ENCODE measurements at regions not wholly inside any gene's neighbourhood (a gene's known extent, or its start where the extent isn't known, plus 50 kb on each side); places are given as distances from the start of the nearest gene placed in this dataset.

DNA sequence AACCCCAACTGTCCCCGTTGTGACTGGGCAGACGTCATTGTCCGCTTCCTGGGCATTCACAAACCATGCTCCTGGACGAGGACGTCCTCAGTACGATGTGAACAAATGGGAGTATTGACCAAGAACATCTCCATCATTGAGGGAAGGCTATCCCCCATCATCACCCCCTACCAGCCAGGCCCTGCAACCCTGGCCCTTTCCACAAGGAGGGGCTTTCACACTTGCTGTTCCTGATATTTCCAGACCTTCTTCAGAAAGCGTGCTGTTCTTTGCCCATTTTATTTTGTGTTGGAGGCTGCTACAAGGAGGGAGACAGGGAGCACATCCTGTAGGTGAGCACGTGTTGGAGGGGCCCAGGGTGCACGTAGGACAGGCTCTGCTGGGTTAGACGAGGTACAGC lies 277.0 kb upstream of the LRRC3B start:
- DNase-seq (ENCODE audit: extremely low read depth, low read depth, low spot score): no peak

DNA sequence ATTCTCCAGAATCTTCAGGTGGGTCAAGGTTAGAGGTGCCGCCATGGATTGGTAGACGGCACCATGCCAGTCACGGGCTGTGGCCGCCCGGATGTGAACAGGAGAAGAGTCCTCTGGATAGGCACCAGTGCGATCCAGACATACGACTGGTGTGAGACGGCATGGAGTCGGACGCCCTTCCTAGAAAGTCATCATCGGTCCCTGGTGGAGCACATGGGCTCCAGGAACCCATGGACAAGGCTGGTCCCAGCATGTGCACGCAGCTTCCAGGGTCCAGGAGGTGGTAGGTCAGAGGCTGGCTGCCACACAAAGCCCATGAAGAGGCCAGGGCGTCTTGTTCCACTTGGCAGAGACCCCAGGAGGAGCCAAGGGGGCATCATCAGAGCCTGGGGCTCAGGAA lies 276.1 kb upstream of the LRRC3B start:
- no peak for DNase-seq (ENCODE audit: extremely low read depth, low read depth, low spot score)

DNA sequence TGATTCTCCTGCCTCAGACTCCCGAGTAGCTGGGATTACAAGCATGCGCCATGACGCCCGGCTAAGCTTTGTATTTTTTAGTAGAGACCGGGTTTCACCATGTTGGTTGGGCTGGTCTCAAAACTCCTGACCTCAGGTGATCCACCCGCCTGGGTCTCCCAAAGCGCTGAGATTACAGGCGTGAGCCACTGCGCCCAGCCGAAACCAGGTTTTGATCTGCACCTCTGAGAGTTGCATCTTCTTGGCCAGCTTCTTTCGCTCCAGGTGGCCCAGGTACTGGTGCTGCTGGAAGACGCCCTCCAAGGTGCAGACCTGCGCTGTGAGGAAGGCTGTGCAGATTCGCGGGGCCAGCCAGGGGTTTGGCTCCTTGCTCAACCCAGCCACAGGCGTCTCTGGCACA lies 275.4 kb upstream of the LRRC3B start:
- DNase-seq (ENCODE audit: extremely low read depth, low read depth, low spot score): no peak

DNA sequence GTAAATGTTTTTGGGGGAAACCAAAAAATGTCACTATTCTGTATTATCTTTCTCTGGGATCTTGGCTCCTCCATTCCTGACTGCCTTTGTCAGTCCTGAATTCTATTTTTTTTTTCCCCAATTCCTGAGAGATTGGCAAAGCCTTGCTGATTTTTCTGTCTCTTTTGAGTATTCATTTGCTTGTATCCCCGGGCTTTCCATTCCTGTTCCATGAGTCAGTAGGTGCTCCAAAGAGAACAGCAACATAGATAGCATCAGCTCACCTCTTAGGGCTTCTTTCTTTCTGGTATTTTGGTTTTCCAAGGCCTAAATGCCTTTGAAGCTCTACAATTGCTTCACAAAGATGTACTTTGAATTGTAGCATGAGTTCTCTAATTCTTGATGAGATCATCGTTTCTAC lies 271.7 kb upstream of the LRRC3B start:
- DNase-seq (ENCODE audit: extremely low read depth, low read depth, low spot score): no peak

DNA sequence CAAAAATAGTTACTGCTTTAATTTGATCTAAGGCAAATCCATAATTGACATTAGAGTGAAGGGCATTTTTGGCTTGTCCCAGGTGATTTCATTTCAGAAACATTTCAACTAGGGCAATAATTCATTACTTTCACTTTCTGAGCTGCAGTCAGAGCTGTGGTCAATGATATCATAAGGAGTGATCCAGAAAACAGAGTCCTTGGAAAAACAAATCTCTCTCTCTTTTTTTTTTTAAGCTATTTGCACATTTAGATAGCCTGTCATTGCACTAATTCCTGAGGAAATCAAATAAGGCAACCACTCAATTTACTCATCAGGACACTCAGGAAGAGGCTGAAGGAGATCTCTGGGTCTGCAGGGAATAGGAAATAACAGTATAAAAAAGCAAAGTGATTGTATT lies 269.5 kb upstream of the LRRC3B start:
- DNase-seq (ENCODE audit: extremely low read depth, low read depth, low spot score): no peak

DNA sequence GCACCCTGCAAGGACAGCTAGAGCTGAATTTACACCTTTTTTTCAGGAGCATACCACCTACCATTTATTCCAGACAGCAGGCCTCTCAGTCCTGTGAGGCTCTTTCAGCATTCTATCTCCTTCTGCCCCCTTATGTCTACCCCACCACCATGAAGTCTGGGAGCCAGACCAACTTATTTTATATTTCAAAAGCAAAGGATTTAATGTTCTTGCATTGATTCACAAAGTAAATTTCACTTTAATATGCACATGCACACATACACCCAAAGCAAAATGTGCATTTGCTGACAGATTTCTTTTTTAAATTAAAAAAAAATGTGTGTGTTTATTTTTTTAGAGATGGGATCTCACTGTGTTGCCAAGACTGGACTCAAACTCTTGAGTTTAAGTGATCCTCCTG lies 264.2 kb upstream of the LRRC3B start:
- no peak for DNase-seq (ENCODE audit: extremely low read depth, low read depth, low spot score)

DNA sequence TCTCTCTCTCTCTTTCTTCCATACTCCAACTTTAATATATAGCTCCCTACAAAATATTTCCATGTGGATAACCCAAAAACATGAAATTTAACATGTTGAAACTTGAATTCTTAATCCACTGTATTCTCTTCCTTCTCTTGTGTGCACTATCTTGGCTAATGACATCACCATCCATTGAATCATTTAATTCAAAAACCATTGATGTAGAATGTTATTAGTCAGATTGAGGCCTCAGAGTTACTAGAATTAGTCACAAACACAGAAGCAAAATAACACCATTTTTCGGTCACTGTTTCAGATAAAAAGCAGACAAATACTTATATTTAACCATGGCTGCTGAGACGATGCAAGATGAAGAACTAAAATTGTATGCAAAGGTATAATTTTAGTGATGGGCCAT lies 256.9 kb upstream of the LRRC3B start:
- no peak for DNase-seq (ENCODE audit: extremely low read depth, low read depth, low spot score)

DNA sequence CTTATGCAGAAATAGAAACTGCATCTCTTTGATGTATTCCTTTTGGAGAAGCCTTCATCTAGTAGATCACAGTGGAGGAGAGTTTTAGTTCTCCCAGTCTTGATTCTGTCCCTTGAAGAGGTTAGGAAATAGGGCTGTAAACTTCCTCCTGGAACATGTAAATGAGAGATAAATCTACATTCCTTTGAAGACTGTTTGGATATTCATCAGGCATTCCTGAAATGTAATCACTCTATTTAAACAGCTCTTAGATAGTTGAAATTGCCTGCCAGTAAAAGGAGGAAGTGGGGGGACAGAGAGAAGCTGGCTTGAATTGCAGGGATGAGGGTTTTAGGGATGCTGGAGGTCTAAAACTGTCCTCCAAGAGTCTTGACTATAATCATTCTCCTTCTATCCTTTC lies 254.3 kb upstream of the LRRC3B start:
- DNase-seq (ENCODE audit: extremely low read depth, low read depth, low spot score): no peak

DNA sequence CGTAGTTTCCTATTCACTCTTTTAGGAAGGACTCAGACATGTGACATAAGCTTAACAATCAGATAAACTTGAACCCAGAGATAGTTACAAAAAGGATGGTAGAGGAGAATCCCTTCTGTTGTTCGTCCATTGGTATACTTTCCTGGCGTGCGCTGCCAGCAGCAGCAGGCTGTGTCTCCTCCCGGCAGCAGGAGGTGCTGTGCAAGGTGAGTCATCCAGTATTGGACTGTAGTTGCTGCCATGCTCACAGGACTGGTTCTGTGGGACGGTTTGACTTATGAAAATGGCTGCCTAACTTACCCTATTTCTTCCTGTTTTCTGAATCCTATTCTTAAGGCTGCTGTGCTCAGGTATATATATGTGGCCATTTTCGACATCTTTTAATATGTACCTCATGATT lies 253.4 kb upstream of the LRRC3B start:
- no peak for DNase-seq (ENCODE audit: extremely low read depth, low read depth, low spot score)

DNA sequence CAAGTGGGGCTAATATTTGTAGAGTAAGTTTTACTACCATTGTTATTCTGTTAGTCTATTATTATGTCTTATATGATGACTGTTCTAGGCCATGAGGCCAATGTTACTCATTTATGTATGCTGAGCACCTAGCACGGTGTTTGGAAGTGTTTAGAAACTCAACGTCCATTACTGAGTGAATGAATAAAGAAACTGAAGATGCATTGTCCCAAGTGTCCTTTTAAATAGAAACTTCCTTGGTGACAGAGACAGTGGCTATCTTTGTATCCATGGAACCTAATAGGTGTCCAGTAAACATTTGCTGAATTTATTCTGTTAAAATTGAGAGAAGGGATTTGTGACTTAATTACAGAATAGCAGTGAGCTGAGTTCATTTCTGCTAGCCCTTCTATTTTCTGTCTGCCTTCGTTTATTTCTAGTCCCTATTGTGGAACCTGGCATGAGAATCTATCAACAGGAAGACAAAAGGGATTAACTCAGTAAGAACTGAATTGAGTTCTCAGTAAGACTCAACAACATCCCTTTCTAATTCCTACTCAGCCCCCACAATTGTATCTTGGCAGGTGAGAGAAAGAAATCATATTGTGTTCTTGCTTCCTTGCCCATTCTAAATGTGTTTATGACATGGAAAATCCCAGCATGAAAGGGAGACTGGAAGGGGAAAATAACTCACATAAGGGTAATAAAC lies 246.6 kb upstream of the LRRC3B start:
- no peak for DNase-seq (ENCODE audit: extremely low read depth, low read depth, low spot score)

DNA sequence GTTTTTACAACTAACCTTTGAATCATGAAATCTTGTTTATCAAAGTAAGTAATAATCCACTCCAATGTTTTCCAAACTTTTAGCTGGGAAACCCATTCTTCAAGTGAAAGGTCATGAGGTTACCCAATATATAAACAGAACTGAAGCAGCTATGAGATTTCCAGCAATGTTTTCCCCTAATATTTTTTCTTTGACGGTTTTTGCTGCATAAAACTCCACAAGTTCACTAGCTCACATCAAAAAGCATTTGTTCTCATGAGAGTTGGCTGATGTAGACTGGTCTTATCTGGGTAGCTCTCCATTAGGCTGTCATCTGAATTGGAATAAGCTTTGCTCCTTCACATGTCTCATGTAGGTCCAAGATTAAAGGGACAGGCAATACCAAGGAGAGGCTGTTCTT lies 241.2 kb upstream of the LRRC3B start:
- DNase-seq (ENCODE audit: extremely low read depth, low read depth, low spot score): no peak

DNA sequence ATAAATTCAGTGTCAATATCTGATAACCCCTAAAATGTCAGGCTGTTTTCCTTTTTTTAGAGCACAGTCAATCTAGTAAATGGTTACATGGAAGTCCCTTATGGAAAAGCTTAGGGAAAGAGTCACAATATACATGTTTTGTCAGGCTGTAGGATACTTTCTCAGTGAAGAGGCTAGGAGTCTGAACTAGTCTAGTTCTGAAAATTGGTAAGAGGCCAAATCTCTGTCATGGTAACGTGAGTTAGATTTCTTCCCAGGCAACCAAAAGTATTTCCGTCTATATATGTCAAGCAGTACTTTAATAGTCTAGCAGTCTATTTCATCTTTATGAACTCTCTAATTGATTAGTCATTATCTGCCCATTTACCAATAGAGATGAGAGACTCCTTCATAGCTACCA lies 215.9 kb upstream of the LRRC3B start:
- no peak for DNase-seq (ENCODE audit: extremely low read depth, low read depth, low spot score)

DNA sequence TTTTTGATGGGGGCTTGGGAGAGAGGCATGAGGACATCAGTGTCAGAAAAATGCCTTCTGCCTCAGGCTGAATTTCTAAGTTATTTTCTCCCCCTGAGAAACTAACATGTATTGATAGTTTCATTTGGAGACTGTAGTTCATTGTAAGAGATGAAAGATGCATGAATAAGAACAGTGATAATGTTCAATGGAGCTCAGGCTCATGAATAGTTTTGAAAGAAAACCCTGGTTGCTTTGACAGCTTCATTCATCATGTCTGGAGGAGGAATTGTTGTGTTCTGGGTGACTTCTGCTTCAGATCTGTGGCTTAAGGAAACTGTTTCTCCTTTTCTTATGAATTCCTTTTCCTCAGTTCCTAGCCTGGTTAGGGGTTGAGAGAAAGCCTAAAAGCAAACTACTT lies 204.0 kb upstream of the LRRC3B start:
- no peak for DNase-seq (ENCODE audit: extremely low read depth, low read depth, low spot score)

DNA sequence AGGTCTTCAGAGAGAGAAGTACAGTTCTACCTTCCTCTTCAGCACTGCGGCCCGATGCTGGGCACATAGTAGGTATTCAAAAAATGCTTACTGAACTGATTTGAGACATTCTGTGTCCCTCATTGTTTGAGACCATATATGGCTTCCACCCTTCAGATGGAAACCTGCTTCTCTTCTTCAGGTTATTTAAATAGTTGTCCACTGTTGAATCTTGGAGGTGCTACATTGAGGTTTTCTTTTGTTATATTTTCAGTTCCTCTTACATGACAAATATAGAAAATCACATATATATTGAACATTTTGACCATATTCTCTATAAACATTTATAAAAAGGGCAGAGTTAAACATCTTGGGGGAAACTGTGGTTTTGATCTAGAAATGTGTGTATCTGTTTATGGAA lies 200.2 kb upstream of the LRRC3B start:
- no peak for DNase-seq (ENCODE audit: extremely low read depth, low read depth, low spot score)

DNA sequence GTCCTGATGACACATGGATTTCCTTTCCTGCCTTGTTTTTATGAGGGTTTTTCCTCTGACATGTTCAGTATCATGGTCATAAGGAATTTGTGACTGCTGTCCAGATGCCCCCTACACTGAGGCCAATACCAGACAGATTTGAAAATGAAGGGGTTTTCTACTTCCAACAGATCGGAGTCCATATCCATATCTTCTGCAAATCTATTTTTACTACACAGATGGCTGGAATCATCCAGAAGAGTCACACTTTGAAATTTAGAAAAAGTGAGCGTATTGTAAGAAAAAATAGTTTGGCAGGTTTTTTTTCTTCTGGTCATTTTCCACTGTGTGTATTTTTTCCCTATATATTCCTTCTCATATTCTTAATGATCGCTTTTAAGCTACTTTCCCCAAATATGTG lies 197.5 kb upstream of the LRRC3B start:
- no peak for DNase-seq (ENCODE audit: extremely low read depth, low read depth, low spot score)

DNA sequence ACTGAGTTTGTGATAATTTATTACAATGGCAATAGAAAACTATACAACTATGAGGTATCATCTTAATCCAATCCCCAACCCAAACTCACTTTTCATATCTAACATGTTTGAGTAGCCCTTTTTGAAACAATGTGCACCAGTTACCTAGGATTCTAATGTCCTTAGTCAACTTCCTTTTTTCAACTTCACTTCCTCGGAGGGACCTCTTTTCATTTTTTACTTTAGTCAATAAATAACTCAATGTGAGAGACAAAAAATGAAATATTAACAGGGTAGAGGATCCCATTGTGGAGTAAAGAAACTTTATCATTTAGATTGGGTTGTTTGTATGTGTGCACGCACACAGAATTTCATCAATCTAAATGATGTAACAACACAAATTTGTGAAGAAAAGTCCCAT lies 193.6 kb upstream of the LRRC3B start:
- no peak for DNase-seq (ENCODE audit: extremely low read depth, low read depth, low spot score)

DNA sequence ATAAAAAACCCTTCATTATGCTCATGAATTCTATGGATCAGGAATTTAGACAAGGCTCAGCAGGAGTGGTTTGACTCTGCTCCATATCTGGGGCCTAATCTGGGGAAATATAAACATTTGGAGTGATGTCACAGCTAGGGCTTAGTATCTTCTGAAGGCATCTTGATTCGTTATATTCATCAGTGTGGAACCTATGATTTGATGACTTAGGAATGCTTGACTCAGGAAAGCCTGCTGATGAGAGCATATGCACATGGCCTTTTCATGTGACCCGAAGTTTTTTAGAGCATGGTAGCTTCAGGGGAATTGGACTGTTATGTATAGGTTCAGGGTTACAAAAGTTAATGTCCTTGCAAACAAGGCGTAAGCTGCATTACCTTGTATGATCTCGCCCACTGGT lies 184.9 kb upstream of the LRRC3B start:
- no peak for DNase-seq (ENCODE audit: extremely low read depth, low read depth, low spot score)

DNA sequence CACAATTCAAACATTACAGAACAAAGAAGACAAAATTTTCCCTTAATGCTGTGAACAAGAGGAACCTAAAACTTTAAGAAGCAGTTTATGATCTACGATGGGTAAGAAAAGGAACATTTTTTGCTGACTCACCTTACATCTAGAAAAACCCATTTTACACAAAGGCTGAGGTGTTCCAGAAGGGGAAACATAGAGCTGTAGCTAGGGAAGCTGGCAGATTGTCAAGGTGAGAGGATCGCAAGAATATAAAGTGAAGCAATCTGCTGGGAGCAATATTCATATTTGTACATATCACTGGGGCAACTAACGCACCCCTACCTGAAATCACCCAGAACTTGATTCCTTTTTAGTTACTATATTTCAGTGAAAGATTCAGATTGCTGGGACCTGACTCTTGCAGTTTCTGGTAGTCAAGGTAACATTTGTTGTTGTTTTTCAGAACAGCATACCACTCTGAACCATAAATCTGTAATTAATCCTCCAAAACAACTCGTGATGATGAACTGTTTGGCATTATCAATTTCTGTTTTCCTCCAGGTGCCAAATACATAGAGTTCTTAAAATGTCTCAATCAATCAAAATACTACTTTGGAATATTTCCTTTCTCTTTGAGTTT lies 184.1 kb upstream of the LRRC3B start:
- DNase-seq (ENCODE audit: extremely low read depth, low read depth, low spot score): no peak

DNA sequence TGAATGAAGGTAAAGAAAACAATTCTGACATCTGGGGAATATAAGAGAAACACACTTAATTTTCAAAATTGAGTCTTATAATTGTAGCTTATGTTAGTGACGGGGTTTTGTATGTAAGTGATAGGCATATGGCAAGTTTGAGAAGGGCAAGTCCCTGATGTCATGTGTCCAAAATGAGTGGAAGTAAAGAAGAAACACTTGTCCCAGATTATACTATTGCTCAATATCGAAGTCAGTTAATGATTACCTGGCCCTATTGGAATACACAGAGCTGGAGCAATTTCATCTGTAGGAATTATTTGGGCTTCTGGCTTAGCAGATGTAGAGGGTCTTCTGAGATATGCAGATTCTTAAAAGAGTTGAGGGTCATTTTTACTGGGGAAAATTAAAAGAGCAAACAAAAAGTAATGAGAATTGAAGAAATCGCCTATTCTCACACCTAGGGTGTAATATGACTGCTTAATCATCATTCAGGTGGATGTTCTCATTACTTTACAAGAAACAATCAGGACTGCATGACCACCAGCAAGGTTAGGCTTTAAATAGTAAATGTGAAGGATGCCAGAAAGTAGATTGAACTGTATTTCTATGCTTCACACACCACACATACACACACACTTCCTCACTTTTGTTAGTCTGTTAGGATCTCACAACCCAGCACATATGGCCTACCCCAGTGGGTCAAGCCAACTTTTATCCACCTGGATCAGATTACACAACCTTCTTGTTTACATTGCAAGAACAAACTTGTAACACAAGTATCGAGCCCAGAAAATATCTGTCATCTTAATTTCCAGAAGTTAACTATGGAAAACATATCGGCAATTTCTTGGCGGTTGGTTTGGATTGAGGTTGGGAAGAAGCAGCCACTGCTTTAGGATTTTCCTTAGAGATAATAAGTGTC lies 183.3 kb upstream of the LRRC3B start:
- no peak for DNase-seq (ENCODE audit: extremely low read depth, low read depth, low spot score)

DNA sequence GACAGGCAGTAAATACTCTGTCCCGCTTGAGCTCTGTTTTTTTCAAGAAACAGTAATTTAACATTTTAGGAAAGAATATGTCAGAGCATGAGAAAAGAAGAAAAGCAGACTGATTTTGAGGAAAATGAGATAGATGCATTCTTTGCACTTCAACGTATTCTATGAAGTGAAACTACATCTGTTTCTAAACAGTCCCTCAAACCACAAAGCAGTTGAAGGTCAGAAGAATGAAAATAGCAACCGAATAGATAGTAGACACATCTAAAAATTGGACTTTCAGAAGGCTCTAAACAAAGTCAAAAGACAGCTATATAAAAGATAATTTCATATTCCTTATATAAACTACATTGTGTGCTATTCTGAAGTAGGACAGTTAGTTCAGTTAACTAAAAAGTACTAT lies 172.6 kb upstream of the LRRC3B start:
- no peak for DNase-seq (ENCODE audit: extremely low read depth, low read depth, low spot score)

DNA sequence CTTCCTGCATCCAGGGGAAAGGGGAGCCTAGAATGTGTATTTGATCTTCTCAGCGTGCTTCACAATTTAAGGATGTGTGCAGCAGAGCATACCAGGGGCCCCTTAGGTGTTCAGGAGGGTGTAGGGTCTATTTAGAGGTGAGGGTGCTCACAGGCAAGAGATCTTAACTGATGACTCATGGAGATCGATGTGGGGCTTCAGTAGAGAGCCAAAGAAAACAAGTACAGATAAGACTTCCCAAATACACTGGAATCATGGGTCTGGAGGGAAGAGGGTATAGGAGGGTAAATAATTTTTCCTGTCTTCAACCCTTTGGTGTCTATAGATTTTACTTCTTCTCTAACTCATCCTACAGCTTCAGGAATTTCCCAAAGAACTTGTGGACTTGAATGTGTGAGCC lies 170.2 kb upstream of the LRRC3B start:
- no peak for DNase-seq (ENCODE audit: extremely low read depth, low read depth, low spot score)

DNA sequence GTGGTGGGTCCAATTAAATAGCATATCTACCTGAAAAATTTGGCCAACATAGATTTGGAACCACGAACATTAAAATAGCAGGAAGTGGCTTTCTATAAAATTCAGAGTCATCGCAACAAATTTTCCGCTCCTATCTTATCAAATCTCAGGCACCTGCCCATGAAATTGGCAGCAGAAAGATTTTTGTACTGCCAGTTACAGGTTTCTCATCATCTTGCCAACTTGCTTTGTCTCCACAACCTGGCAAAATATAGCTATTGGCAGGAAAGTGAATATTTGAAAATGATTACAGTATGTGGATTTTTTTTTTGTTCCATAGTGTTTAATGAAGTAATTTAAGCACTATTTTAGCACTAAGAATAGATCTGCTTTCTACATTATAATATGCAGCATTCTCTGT lies 161.6 kb upstream of the LRRC3B start:
- no peak for DNase-seq (ENCODE audit: extremely low read depth, low read depth, low spot score)

All from glomerular endothelial cell (primary cell).